ENCODE measurements at regions not wholly inside any gene's neighbourhood (a gene's known extent, or its start where the extent isn't known, plus 50 kb on each side); places are given as distances from the start of the nearest gene placed in this dataset.

DNA sequence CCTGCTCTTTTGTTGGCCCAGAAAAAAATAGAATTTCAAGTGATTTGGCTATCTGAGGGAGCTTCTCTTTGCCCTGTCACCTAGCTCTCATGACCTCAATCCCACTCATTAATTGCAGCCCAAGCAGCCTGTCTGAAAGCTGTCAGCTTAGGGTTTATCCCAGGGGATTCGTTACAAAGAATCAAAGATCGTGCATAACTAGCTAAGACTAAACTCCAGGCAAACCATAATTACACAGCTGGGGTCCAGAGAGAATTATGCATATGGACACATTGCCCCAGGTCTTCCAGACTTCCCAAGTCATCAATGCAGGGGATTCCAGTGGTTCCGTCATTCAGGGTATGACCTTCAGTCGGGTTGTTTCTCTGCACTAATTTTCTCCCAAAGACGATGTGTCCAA lies 91.6 kb upstream of the CBLB start:
- H3K9me3 ChIP-seq (ENCODE audit: control insufficient read depth in 4 of 4, insufficient read depth in 3 of 4, low read length in 3 of 4) = no peaks in the 10 kb centered on the region
- peaks cover 0 to under 1% (median 0%) of the 10 kb centered on the region in 5 donors for H3K4me1 ChIP-seq (ENCODE audit: control insufficient read depth in 5 of 5, insufficient read depth in 5 of 5, low read length in 5 of 5)
- H3K27ac ChIP-seq (ENCODE audit: low read depth in 1 of 2, low read length in 1 of 2) = no peak overlapping the region
- no peaks in the 10 kb centered on the region for H3K27me3 ChIP-seq (ENCODE audit: control insufficient read depth in 3 of 3, insufficient read depth in 3 of 3, low read length in 2 of 3)
- H3K4me3 ChIP-seq = no peak overlapping the region
- no peak for TF ChIP-seq CTCF (IDR thresholded peaks at IDR 0.05; ENCODE audit: control extremely low read depth, extremely low read depth)
- H3K36me3 ChIP-seq (ENCODE audit: control insufficient read depth in 4 of 4, insufficient read depth in 4 of 4, low read length in 4 of 4) = no peaks in the 10 kb centered on the region
- WGBS, 2 donors = 95 to 98% methylated on average over 5 of the region's 5 CpGs
- no peak overlapping the region for H3K9ac ChIP-seq (ENCODE audit: insufficient read depth in 1 of 2, low read length in 2 of 2)
- DNase-seq (no peak), ATAC-seq (ENCODE audit: insufficient read depth, low FRiP score) (no peak)

DNA sequence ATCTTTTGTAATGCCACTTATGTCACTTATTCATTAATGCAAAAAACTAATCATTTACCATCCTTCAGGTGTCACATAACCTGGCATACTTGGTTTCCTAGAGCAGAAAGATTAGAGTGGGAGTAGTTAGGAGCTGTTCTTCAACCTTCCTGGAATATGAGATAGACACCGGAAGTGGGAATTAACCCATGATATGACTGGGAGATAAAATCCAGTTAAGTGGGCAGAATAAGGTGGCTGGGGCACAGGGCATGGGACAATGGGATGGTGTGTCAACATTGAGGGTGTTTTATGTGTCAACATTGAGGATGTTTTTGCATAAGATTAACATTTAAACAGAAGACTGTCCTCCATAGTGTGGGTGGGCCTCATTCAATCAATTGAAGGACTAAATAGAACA lies 94.3 kb upstream of the CBLB start:
- H3K27me3 ChIP-seq (ENCODE audit: control insufficient read depth in 3 of 3, insufficient read depth in 3 of 3, low read length in 2 of 3) = no peaks in the 10 kb centered on the region
- H3K4me1 ChIP-seq (ENCODE audit: control insufficient read depth in 5 of 5, insufficient read depth in 5 of 5, low read length in 5 of 5) = peaks cover 0 to 7% (median 3%) of the 10 kb centered on the region in 5 donors
- H3K36me3 ChIP-seq (ENCODE audit: control insufficient read depth in 4 of 4, insufficient read depth in 4 of 4, low read length in 4 of 4) = no peaks in the 10 kb centered on the region
- WGBS, 2 donors = 82 to 84% methylated on average over 1 of the region's 1 CpG
- no peak overlapping the region for H3K4me3 ChIP-seq
- no peaks in the 10 kb centered on the region for H3K9me3 ChIP-seq (ENCODE audit: control insufficient read depth in 4 of 4, insufficient read depth in 3 of 4, low read length in 3 of 4)
- TF ChIP-seq CTCF (IDR thresholded peaks at IDR 0.05; ENCODE audit: control extremely low read depth, extremely low read depth) = no peak
- H3K27ac ChIP-seq (ENCODE audit: low read depth in 1 of 2, low read length in 1 of 2) = no peak overlapping the region
- ATAC-seq (ENCODE audit: insufficient read depth, low FRiP score) (no peak), DNase-seq (no peak)
- no peak overlapping the region for H3K9ac ChIP-seq (ENCODE audit: insufficient read depth in 1 of 2, low read length in 2 of 2)

- peak in 2 of 3 donors; percentile 44 to 56 for DNase-seq
Measured at GRCh38 chr3:105965384-105965783, 96.6 kb upstream of the CBLB start.

More at GRCh38 chr3:105965384-105965783, 96.6 kb upstream of the CBLB start:
- 67 to 85% methylated on average over 3 of the region's 3 CpGs for WGBS, 2 donors
- TF ChIP-seq CTCF (IDR thresholded peaks at IDR 0.05; ENCODE audit: control extremely low read depth, extremely low read depth) = no peak
- Histone ChIP-seq H3K27ac (ENCODE audit: low read depth in 1 of 2, low read length in 1 of 2) (no peak overlapping the region), H3K27me3 (ENCODE audit: control insufficient read depth in 3 of 3, insufficient read depth in 3 of 3, low read length in 2 of 3) (no peaks in the 10 kb centered on the region), H3K9ac (ENCODE audit: insufficient read depth in 1 of 2, low read length in 2 of 2) (no peak overlapping the region), H3K9me3 (ENCODE audit: control insufficient read depth in 4 of 4, insufficient read depth in 3 of 4, low read length in 3 of 4) (no peaks in the 10 kb centered on the region), H3K4me1 (ENCODE audit: control insufficient read depth in 5 of 5, insufficient read depth in 5 of 5, low read length in 5 of 5) (peaks cover 0 to 7% (median 3%) of the 10 kb centered on the region in 5 donors), H3K36me3 (ENCODE audit: control insufficient read depth in 4 of 4, insufficient read depth in 4 of 4, low read length in 4 of 4) (no peaks in the 10 kb centered on the region), H3K4me3 (no peak overlapping the region)
- ATAC-seq (ENCODE audit: insufficient read depth, low FRiP score) = no peak
